HK-2 (cell line): ENCODE measurements at regions not wholly inside any gene's neighbourhood (a gene's known extent, or its start where the extent isn't known, plus 50 kb on each side); places are given as distances from the start of the nearest gene placed in this dataset.

Experiments
- DNase-seq: peaks from one replicate; pipeline ENCODE4 v3.0.0-alpha.2; 2018; ENCODE audit not compliant: unreplicated experiment

GRCh38 chr14:97297100-97297499 is 499.9 kb downstream of the VRK1 start:
- no peak for DNase-seq

GRCh38 chr14:97298331-97298730 is 501.1 kb downstream of the VRK1 start:
- no peak for DNase-seq

DNA sequence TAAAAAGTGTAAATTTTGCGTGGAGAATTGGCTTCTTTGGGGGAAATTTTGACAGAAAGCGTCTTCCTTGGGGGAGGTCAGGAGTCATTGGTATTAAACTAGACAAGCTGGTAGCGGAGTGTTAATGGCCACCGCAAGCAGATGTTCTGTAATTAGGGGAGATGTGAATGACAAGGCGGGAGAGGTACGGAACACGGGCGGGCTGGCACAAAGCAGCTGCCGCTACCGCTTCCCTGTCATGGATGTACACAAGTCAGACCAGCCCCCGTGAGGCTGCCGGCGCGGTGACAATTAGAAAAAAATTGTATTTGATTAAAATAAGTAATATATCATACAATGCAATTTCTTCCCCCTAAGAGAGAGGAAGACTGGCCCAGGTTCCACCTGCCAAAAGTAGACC is 501.6 kb downstream of the VRK1 start:
- no peak for DNase-seq

GRCh38 chr14:97299661-97300060 is 502.5 kb downstream of the VRK1 start:
- no peak for DNase-seq

- no peak for DNase-seq
Observed at GRCh38 chr14:97301931-97302559, 504.9 kb downstream of the VRK1 start.

- DNase-seq, result no peak
Observed at GRCh38 chr14:97306133-97306759, 509.1 kb downstream of the VRK1 start.

DNA sequence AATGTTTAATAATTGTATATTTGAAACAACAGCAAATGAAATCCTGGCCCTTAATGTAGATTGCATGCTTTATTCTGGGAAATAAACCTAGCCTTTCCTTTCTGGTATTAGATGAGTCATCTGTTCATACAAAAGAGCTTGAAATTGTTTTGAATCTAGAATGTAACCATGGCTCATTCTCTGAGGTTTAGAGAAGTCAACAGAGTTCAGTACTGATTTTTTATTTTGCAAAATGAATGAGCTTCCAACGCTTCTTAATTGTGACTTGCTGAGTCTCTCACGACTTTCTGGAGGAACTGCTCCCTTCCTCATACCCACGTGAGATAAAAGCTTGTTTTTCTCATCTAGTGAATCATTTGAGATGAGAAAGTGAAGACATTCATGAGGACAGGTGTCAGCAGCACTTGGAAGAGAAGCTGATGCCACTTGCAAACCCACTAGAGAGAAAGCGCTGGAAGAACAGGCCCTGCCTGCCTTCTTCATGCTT is 509.6 kb downstream of the VRK1 start:
- no peak for DNase-seq

- DNase-seq, result no peak
Observed at GRCh38 chr14:97311411-97311810, 514.2 kb downstream of the VRK1 start.

GRCh38 chr14:97312910-97313309 is 515.7 kb downstream of the VRK1 start:
- DNase-seq, result no peak

DNA sequence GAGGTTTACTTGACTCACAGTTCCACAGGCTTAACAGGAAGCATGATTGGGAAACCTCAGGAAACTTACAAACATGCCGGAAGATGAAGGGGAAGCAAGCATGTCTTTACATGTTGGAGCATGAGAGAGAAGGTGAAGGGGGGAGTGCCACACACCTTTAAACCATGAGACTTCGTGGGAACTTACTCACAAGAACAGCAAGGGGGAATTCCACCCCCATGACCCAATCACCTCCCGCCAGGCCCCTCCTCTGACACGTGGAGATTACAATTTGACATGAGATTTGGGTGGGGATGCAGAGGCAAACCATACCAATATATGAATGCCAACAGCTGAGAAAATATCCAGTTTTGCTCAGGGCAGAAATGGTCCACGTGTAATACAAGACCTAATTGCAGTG is 518.6 kb downstream of the VRK1 start:
- DNase-seq, result no peak

DNA sequence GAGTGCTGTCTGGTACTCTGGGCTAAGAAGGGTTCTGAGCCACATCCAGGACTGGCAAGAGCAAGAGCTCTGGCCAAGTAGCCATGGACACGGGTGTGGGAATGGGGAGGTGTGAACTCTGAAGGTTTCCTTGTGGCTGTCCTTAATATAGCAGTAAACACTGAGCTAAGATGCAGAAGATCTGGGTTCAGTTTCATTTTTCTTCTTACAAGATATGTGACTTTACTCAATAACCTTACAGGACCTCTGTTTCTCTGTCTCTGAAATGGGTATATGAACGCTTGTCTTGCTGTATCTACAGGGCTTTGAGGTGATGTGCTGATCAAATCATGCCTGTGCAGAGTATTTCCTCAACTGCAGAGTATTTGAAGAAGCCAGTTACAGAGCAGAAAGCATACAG is 521.2 kb downstream of the VRK1 start:
- no peak for DNase-seq

DNA sequence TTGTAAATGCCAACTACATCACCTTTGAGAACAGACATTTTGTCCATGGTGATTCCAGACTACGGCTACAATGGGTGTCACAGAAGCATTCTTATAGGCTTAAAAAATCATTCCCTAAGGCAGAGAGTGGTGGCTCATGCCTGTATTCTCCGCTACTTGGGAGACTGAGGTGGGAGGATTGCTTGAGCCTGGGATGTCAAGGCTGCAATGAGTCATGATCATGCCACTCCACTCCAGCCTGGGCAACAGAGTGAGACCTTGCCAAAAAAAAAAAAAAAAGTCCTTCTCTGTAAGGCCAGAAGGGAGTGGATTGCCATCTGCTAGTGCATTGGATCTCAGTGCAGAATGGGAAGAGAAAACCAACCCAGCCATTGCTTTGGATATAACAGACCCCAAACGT is 522.5 kb downstream of the VRK1 start:
- DNase-seq, result peak; percentile 5

DNA sequence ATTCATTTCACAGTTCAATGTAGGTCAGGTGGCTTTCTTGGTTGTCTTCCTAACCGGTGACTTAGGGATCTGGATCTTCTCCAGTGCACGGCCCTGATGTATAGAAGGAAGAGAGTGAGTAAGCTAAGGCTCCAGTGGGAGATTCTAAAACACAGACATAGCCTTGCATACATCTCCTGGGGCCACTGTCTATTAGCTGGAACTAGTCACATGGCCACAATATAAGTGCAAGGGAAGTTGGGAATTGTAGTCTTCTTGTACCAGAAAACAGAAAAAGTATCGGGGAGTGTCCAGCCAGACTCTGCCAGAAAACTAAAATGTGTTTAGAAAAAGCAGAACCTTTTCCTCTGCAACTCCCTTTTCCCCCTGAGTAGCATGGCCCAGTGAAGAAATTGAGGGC is 531.6 kb downstream of the VRK1 start:
- no peak for DNase-seq

- no peak for DNase-seq
Observed at GRCh38 chr14:97329701-97330100, 532.5 kb downstream of the VRK1 start.

DNA sequence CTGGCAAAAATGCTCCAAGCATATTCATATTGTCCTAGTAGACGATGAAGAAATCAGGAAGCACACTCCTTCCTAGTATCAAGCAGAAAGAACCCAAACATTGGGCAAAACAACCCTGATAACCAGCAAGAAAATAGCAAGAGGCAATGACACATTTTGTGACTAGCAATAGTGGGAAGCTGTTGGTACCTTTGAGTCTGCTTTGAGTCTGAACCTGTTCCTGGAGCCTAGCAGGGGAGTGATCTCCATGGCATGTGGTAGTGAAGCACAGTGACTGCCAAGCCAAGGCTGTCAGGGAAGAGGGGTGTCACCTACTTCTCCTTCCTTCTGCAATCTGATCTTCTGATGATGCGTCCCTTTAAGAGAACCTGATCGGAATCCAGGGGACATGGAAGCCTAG is 533.9 kb downstream of the VRK1 start:
- no peak for DNase-seq

DNA sequence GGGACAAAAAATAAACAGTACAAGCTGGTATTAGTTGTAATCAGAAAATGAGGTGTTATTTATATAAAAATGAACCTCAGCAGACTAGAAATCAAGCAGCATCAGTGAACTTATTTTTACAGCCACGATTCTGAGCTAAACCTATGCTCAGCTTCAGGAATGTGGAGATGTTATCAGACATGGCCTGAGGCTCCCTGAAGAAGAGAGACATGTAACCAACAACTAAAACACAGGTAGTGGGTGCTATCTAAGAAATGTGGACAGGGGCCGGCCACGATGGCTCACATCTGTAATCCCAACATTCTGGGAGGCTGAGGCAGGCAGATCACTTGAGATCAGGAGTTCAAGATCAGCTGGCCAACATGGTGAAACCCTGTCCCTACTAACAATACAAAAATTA is 534.3 kb downstream of the VRK1 start:
- DNase-seq, result no peak

DNA sequence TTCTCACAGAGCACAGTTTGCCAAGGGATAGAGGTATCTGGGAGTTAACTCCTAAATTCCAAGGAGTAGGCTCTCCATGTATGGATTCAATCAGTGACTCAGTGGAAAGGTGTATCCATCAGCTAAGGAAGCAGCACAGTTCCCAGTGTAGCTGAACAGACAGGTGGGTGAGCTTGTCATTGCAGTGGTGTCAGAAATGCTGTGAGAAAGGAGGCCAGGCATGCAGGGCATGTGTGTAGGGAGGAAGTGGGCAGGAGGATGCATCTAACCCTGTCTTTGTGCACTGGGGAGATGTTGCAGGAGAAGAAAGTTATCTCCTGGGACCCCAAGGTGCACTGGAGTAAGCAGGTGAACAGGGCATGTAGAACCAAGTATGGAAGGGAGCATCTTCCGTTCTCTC is 539.0 kb downstream of the VRK1 start:
- no peak for DNase-seq

DNA sequence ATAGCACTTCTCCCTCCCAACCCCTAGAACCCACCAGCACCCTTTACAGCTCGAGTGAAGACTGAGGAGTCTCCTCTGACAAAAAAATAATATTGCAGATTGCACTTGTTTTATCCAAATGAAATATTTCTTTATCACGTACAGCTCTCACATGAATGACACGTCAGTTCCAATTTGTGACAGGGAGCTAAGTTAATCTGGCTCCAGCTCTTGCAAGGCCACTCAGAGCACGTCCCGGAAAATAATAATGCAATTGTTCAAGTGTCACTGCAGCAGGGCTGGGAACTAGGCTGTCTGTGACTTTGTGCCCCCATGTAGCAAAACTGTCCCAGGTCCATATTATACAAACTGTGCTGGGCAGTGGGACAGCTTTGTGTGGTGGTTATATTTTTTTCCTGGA is 539.6 kb downstream of the VRK1 start:
- no peak for DNase-seq

DNA sequence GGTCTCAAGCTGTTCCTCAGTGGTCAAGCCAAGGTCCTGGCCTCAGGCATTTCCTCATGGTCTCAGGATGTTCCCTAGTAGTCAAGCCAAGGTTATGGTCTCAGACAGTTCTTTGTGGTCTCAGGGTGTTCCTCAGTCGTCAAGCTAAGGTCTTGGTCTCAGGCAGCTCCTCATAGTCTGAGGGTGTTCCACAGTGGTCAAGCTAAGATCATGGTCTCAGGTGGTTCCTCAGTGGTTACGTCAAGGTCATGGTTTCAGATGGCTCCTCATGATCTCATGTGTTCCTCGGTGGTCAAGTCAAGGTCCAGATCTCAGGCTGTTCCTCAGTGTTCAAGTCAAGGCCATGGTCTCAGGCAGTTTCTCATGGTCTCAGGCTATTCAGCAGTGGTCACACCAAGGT is 540.1 kb downstream of the VRK1 start:
- DNase-seq, result no peak

DNA sequence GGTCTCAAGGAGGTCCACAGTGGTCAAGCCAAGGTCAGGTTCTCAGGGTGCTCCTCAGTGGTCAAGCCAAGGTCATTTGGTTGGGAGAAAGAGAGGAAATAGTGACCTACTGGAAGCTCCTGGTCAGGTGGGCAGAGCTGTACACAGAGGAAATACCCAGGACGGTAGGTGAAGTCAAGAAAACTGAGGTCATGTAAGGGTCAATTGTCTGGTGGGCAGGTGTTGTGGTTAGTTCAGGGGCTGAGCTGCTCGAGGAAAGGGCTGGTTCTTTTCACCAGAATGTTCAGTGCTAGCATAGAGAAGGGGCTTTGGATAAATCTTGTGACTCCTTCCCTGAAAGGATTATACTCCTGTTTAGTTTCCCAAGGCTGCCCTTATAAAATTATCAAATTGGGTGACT is 540.5 kb downstream of the VRK1 start:
- DNase-seq, result no peak

GRCh38 chr14:97344666-97345065 is 547.5 kb downstream of the VRK1 start:
- no peak for DNase-seq

DNA sequence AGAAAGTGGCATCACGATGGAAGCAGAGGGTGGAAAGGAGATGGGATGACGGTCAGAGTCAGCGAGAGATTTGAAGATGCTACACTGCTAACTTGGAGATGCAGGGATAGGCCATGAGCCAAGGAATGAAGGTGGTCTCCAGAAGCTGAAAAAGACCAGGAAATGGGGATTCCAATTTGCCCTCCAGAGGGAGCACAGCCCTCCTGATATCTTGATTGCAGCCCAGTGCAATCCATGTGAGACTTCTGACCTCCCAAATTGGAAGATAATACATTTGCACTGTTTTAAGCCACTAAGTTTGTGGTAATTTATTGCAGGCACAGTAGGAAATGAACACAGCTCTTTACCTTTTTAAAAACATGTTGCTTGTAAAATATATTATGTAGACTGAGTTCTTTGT is 549.5 kb downstream of the VRK1 start:
- DNase-seq, result no peak

GRCh38 chr14:97349463-97349862 is 552.3 kb downstream of the VRK1 start:
- no peak for DNase-seq

GRCh38 chr14:97349946-97350345 is 552.8 kb downstream of the VRK1 start:
- no peak for DNase-seq
